Urinary bladder (tissue), 3 donors: ENCODE measurements at regions not wholly inside any gene's neighbourhood (a gene's known extent, or its start where the extent isn't known, plus 50 kb on each side); places are given as distances from the start of the nearest gene placed in this dataset.
A peak's percentile ranks its signal among the peaks of the same experiment; 100 is the strongest.
"Not testable (repeated sequence)": the region's sequence is repeated elsewhere in the genome, so short reads cannot be mapped to it uniquely, and the experiment has no call there.

Source experiments
- DNase-seq: peaks from one replicate; pipeline ENCODE4 v3.0.0-alpha.2; 2015; ENCODE audit errors: extremely low spot score
- H3K27ac ChIP-seq: one replicate; pipeline ENCODE4 v1.5.1; 2013; ENCODE audit warnings: low read depth, mild to moderate bottlenecking, moderate library complexity
- H3K36me3 ChIP-seq: one replicate; pipeline ENCODE4 v1.6.1; 2013; ENCODE audit warnings: mild to moderate bottlenecking, moderate library complexity; ENCODE audit not compliant: insufficient read depth
- H3K4me1 ChIP-seq: one replicate; pipeline ENCODE4 v1.6.1; 2013; ENCODE audit warnings: mild to moderate bottlenecking, moderate library complexity; ENCODE audit not compliant: insufficient read depth
- H3K4me3 ChIP-seq: one replicate; pipeline ENCODE4 v1.5.1; 2013; ENCODE audit warnings: low read depth, low read length
- WGBS: extraction: QIAGEN DNeasy Blood & Tissue Kit; methylation state at CpG from one replicate; pipeline ENCODE4 v1.1.7; 2013; 5-methylcytosine and 5-hydroxymethylcytosine counted together
- donor health status: healthy with polysubstance abuse.
- donor health status: healthy.

DNA sequence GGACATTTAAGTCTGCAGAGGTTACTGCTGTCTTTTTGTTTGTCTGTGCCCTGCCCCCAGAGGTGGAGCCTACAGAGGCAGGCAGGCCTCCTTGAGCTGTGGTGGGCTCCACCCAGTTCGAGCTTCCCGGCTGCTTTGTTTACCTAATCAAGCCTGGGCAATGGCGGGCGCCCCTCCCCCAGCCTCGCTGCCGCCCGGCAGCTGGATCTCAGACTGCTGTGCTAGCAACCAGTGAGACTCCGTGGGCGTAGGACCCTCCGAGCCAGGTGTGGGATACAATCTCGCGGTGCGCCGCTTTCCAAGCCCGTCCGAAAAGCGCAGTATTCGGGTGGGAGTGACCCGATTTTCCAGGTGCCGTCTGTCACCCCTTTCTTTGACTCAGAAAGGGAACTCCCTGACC is 198.4 kb upstream of the FERMT1 start:
- H3K4me1 ChIP-seq, H3K27ac ChIP-seq, H3K4me3 ChIP-seq, DNase-seq, H3K36me3 ChIP-seq: not testable (repeated sequence)
- 67% methylated on average over 12 of the region's 20 CpGs for WGBS

DNA sequence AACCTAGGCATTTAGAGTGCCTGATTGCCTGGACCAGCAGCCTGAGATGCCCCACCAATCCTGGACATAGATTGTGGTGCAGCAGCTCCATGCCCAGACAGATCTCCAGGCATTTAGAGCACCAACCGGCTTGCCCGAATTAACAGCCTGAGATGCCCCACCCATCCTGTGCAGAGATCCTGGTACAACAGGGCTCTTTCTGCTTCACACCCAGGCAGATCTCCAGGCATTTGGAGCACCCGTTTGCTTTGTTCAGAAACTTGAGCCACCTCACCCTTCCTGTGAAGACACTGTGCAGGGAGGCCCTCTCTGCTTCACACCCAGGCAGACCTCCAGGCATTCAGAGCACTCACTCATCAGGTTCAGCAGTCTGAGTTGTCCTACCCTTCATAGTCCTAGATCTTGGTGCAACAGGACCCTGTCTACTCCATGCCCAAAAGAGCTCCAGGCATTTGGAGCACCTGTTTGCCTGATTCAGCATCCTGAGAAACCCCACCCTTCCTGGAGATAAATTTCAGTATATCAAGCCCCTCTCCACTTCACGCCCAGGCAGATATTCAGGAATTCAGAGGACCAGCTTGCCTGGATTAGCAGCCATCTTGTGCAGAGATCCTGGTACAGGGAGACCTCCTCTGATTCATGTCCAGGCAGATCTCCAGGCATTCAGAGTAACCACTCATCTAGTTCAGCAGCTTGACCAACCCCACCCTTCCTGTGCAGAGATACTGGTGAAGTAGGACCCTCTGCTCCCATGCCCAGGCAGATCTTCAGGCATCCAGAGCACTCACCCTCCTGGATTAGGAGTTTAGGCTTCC is 189.2 kb upstream of the FERMT1 start:
- H3K27ac ChIP-seq: no peak overlapping the region
- WGBS: 81% methylated on average over 4 of the region's 4 CpGs
- H3K4me3 ChIP-seq: no peak overlapping the region
- no peaks in the 10 kb centered on the region for H3K36me3 ChIP-seq
- DNase-seq: no peak
- no peaks in the 10 kb centered on the region for H3K4me1 ChIP-seq

DNA sequence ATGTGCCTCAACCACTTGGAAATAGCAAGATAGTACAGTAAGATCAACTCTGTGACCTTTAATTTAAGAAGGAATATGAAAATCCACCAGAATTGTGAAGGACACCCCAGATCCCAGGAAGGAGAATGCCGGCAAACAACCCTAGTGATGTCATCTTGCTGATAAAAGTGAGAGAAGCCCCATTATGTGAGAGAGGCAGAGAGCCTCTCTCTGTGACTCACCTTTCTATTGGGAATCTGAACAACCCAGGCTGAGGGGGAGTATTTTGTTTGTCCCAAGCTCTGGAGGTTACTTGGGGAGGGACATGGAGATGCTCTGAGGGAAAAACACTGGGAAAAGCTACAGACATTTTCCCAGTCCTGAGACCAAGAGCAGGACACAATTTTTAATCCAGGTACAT is 188.3 kb upstream of the FERMT1 start:
- WGBS: 45% methylated on average over 1 of the region's 1 CpG
- H3K36me3 ChIP-seq: no peaks in the 10 kb centered on the region
- DNase-seq: no peak
- no peak overlapping the region for H3K27ac ChIP-seq
- no peaks in the 10 kb centered on the region for H3K4me1 ChIP-seq
- no peak overlapping the region for H3K4me3 ChIP-seq

DNA sequence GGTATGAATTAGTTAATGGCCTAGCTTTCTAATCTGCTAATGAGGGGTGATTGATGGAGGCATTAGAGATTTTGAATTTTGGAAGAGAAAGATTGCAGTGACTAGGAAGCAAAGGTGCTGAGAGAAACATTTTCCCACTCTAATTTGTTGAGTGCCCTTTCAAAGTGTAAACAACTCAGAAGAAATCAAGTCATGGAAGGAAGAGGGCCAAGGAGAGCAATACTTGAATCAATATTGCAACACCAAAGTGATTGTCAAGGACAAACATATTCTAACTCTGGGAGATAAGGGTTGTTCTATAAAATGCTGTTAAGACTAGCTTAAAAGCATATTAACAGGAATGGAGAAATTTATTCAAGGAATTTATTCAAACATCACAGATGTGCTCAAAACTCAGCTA is 182.7 kb upstream of the FERMT1 start:
- no peaks in the 10 kb centered on the region for H3K36me3 ChIP-seq
- DNase-seq: no peak

DNA sequence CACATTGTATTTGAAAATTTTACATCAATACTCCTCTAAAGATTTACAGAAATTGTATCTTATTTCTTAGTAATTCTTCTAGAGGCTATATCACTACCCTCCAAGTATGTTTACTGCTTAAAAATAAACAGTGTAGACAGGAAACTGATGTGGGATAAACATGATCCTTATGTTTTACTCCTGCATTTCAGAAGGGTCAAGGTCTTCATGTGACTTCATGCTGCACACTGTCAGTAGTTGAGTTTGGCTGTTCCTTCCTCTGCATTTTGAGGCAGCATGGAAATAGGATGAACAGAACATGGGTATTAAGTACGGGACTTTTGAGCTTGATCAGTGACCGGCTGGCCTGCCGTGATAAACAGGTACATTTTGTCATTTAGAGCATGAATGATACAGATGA is 179.2 kb upstream of the FERMT1 start:
- 35% methylated on average over 3 of the region's 3 CpGs for WGBS
- DNase-seq: no peak
- no peak overlapping the region for H3K4me3 ChIP-seq

More for the DNA sequence above, 182.7 kb upstream of the FERMT1 start:
- H3K27ac ChIP-seq: no peak overlapping the region
- H3K4me1 ChIP-seq: no peaks in the 10 kb centered on the region
- no peak overlapping the region for H3K4me3 ChIP-seq

DNA sequence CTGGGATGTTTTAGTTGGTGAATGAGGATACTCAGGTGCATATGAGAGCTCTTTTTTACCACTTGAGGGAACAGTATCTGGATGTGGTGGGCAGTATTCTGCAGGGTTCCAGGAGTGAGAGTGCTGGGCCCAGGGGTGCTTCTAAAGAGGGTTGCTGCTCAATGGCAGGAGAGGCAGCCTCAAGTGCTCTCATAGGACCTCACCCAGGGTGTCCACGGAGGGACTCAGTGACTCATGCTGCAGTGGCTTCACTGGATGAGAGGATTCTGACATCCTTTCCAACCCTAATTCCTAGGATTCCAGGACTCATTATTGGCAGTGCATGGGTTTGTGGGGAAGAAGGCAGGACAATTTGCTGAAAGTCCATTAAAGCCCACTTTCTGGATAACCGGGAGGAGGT is 176.6 kb upstream of the FERMT1 start:
- no peaks in the 10 kb centered on the region for H3K36me3 ChIP-seq
- no peak for DNase-seq
- H3K4me3 ChIP-seq: no peak overlapping the region
- no peaks in the 10 kb centered on the region for H3K4me1 ChIP-seq
- H3K27ac ChIP-seq: no peak overlapping the region
- 73% methylated on average over 2 of the region's 2 CpGs for WGBS

More for the DNA sequence above, 179.2 kb upstream of the FERMT1 start:
- Histone ChIP-seq H3K27ac (no peak overlapping the region), H3K4me1 (no peaks in the 10 kb centered on the region), H3K36me3 (no peaks in the 10 kb centered on the region)

DNA sequence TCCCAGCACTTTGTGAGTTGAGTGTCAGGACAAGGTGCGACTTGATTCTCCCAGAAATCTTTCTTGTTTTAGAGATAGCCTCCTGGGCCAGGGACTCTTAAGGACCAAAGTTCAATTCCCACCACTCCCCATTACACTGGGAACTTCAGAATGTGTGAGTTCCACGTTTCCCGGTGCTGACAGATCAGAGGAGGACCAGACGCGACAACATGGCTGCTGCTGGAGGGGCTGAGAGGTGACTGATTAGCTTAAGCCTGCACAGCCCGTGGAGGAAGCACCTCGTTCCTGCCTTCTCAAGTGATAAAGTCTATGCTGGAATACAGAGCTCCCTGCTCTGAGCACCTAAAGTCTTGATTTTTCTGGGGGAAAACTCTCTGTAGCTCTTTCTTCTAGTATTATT is 175.2 kb upstream of the FERMT1 start:
- H3K27ac ChIP-seq: no peak overlapping the region

DNA sequence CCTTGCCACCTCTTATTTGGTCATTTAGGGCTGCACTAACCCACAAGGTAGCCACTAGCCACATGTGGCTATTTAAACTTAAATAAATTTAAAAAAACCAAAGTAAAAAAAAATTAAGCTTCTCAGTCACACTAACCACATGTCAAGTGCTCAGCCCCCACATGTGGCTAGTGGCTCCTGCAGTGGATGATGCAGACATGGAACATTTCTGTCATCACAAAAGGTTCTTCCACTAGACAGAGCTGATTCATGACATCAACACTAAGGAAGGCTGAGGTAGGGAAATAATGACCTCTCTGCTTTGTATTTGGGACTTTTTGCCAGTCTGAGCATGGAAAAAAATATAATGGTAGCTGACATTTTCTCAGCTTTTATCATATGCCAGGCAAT is 173.0 kb upstream of the FERMT1 start:
- Histone ChIP-seq H3K36me3 (no peaks in the 10 kb centered on the region), H3K4me3 (no peak overlapping the region), H3K4me1 (no peaks in the 10 kb centered on the region), H3K27ac (no peak overlapping the region)
- DNase-seq: no peak

More for the DNA sequence above, 175.2 kb upstream of the FERMT1 start:
- H3K4me1 ChIP-seq: no peaks in the 10 kb centered on the region
- WGBS: 79% methylated on average over 7 of the region's 7 CpGs
- DNase-seq: no peak
- no peaks in the 10 kb centered on the region for H3K36me3 ChIP-seq
- H3K4me3 ChIP-seq: no peak overlapping the region

DNA sequence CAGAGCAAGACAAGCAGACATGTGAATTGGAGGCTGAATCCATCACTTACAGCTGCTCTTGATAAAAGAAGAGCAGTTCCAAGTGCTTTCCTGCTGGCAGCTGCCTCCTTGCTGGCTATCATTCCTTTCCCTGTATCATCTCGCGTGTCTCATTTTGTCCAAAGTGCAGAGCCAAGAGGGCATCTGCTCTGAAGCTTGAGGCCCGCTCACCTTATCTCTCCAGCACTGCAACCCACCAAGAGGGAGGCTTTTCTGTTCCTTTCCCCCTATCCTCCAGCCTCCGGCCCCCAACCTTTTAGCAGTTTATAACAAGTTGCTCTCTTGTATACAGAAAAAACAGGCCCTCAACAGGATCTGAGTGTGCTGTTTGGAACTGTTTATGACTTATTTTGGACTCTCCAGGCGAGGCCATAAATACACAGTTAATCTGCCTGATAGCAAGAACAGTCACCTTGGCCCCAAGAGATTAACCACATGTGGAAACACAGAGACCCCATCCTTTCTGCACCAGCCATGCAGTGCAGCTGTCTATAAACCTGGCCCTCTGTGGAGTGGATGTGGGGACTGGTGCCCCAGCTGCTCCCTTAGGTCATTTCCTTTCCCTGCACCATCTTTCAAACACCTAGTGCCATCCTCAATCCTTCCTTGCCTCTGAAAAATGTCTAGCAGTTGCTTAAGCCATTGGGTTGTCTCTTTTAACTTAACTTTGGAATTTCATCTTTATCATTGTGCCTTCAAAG is 172.5 kb upstream of the FERMT1 start:
- H3K4me3 ChIP-seq: no peak overlapping the region
- H3K36me3 ChIP-seq: no peaks in the 10 kb centered on the region
- no peak overlapping the region for H3K27ac ChIP-seq
- H3K4me1 ChIP-seq: no peaks in the 10 kb centered on the region
- DNase-seq: peak; percentile 1
- 20% methylated on average over 5 of the region's 5 CpGs for WGBS

DNA sequence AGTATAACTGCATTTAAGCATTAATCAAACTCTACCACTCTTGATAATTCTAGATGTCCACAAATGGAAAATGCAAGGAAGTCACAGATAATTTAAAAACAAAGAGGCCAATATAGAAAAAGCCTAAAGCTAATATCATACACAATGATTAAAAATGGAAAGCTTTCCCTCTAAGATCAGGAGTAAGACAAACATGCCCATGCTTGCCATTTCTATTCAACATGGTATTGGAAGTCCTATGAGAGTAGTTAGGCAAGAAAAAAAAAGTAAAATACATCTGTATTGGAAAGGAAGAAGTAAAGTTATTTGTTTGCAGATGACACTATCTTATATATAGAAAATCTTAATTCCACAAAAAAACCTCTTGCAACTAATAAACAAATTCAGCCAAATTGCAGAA is 164.6 kb upstream of the FERMT1 start:
- Histone ChIP-seq H3K27ac (no peak overlapping the region), H3K4me3 (no peak overlapping the region), H3K36me3 (no peaks in the 10 kb centered on the region), H3K4me1 (no peaks in the 10 kb centered on the region)
- no peak for DNase-seq

DNA sequence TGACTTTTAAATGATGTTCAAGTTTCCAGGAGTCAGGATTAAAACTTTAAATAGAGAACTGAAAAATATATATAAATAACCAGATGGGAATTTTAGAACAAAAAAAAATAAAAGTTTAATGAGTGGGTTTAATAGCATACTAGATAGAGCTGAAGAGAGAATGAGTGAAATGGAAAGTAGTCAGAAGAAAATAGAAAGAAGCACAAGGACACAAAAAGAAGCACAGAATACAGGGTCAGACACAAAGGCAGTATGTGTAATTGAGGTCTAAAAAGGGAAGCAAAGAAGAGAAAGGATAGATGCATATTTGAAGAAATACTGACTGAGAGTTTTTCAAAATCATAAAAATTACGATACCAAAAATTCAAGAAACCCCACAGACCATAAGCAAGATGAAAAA is 159.8 kb upstream of the FERMT1 start:
- Histone ChIP-seq H3K4me3 (no peak overlapping the region), H3K4me1 (no peaks in the 10 kb centered on the region), H3K27ac (no peak overlapping the region), H3K36me3 (no peaks in the 10 kb centered on the region)
- WGBS: 88% methylated on average over 1 of the region's 1 CpG
- DNase-seq: no peak

DNA sequence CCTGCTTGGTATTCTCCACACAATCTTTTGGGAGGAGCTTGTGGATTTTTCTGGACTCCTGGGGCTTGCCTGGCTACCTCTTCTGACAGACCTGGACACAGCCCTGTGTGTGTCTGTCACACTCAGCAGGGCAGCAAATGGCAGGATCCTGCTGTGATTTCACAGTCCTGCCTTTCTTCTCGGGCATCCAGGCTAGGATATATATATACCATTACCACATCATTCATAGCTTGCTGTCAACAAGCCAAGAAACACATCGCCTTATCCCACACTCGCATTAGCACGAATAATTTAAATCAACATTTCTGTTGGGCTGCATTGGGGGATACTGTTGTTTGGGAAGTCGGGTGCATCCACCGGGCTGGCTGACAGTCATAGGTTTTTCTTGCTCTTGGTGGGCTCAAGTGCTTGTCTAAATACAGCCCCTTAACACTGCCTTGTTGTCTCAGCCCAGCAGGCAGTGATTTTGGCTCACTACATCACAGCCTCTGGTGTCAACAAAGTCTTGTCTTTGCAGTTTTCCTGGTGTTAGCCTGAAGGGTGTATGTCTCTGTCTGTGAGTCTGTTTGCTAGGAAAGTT is 154.9 kb upstream of the FERMT1 start:
- DNase-seq: no peak
- WGBS: 53% methylated on average over 6 of the region's 6 CpGs
- Histone ChIP-seq H3K36me3 (no peaks in the 10 kb centered on the region), H3K4me1 (no peaks in the 10 kb centered on the region), H3K4me3 (no peak overlapping the region), H3K27ac (no peak overlapping the region)

DNA sequence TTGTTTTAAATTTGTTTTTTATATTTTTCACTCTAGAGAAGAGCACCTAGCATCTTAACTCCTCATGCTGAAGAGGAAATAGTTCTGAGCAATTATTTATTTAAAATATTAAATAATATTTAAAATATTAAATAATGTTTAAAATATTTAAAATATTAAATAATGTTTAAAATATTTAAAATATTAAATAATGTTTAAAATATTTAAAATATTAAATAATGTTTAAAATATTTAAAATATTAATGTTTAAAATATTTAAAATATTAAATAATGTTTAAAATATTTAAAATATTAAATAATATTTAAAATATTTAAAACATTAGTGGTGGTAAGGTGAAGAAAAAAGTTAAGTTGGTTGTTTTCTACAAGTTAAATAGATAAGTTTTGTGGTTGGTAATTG is 147.6 kb upstream of the FERMT1 start:
- H3K4me3 ChIP-seq, H3K4me1 ChIP-seq, DNase-seq, H3K27ac ChIP-seq, H3K36me3 ChIP-seq: not testable (repeated sequence)

DNA sequence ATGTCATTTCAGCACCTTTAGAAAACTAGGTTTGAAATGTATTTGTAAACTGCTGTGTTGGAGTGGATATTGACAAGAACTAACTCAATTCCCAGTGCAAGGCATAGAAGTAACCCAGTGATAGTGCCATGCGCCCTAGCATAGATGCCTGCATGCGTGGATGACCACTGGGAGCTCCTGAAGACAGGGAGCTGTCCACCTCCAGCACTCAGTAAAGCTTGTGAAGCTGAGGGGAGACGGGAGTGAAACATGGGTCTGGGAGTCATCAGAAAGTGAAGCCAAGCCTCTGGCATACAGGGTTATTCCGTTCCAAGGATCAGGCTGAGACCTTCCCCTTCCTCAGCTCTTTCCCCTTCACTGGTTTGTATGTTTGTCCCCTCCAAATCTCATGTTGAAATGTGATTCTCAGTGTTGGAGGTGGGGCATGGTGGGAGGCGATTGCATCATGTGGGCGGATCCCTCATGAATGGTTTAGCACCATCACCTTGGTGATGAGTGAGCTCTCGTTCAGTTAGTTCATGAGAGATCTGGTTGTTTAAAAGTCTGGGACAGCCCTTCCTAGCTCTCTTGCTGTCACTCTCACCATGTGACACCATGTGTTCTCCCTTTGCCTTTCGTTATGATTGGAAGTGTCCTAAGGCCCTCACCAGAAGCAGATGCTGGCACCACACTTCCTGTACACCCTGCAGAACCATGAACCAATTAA is 146.5 kb upstream of the FERMT1 start:
- Histone ChIP-seq H3K27ac (no peak overlapping the region), H3K4me3 (no peak overlapping the region), H3K36me3 (no peaks in the 10 kb centered on the region), H3K4me1 (no peaks in the 10 kb centered on the region)
- WGBS: 57% methylated on average over 8 of the region's 8 CpGs
- DNase-seq: no peak
